ENCODE measurements at regions not wholly inside any gene's neighbourhood (a gene's known extent, or its start where the extent isn't known, plus 50 kb on each side); places are given as distances from the start of the nearest gene placed in this dataset.

- Mint-ChIP-seq H3K9me3 (peaks cover 7 to 10% of the 10 kb centered on the region in 2 experiments), H3K27me3 (ENCODE audit: low read depth) (peaks cover 9% of the 10 kb centered on the region), H3K4me3 (no peak overlapping the region), H3K27ac (no peak overlapping the region), H3K36me3 (ENCODE audit: insufficient read depth in 1 of 3, low read depth in 3 of 3) (peaks cover 0 to 1% (median 0%) of the 10 kb centered on the region in 3 experiments; a peak in 2 of 7 replicates), H3K4me1 (no peaks in the 10 kb centered on the region; a peak in 1 of 4 replicates)
- H2BK20ac ChIP-seq (ENCODE audit: low read depth, low read length, poor library complexity, severe bottlenecking) = no peak overlapping the region
- H3K4me1 ChIP-seq (ENCODE audit: insufficient read depth, low read length) = no peaks in the 10 kb centered on the region
- no peak overlapping the region for H3T11ph ChIP-seq (ENCODE audit: low read length)
- H3K56ac ChIP-seq (ENCODE audit: insufficient read length, low read depth, low read length) = no peak overlapping the region
- peak; percentile 12 for DNase-seq
- no peak overlapping the region for H3K18ac ChIP-seq (ENCODE audit: insufficient read length, low read depth, low read length)
- H3K79me2 ChIP-seq (ENCODE audit: insufficient read depth, low read length) = no peaks in the 10 kb centered on the region
- H3K4me2 ChIP-seq (ENCODE audit: insufficient read depth, insufficient read length, low read length) = no peak overlapping the region
- no peak overlapping the region for H4K5ac ChIP-seq (ENCODE audit: insufficient read length, low read depth, low read length)
- TF ChIP-seq, protein P1, sequence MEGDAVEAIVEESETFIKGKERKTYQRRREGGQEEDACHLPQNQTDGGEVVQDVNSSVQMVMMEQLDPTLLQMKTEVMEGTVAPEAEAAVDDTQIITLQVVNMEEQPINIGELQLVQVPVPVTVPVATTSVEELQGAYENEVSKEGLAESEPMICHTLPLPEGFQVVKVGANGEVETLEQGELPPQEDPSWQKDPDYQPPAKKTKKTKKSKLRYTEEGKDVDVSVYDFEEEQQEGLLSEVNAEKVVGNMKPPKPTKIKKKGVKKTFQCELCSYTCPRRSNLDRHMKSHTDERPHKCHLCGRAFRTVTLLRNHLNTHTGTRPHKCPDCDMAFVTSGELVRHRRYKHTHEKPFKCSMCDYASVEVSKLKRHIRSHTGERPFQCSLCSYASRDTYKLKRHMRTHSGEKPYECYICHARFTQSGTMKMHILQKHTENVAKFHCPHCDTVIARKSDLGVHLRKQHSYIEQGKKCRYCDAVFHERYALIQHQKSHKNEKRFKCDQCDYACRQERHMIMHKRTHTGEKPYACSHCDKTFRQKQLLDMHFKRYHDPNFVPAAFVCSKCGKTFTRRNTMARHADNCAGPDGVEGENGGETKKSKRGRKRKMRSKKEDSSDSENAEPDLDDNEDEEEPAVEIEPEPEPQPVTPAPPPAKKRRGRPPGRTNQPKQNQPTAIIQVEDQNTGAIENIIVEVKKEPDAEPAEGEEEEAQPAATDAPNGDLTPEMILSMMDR (conservative IDR thresholded peaks at IDR 0.05) = no peak
- H2BK5ac ChIP-seq (ENCODE audit: insufficient read length, low read length) = no peak overlapping the region
- H2BK120ac ChIP-seq (ENCODE audit: low read depth, low read length, poor library complexity, severe bottlenecking) = no peak overlapping the region
- no peak overlapping the region for H3K27ac ChIP-seq (ENCODE audit: insufficient read length, low read depth, low read length)
- H3K9ac ChIP-seq (ENCODE audit: extremely low read depth, insufficient read length, low read length) = no peak overlapping the region
- no peaks in the 10 kb centered on the region for H4K20me1 ChIP-seq (ENCODE audit: control insufficient read depth, insufficient read depth, insufficient read length)
- no peak overlapping the region for H2AFZ ChIP-seq (ENCODE audit: low read length)
- H2BK12ac ChIP-seq (ENCODE audit: insufficient read length, low read depth, low read length) = no peak overlapping the region
- no peak overlapping the region for H2AK5ac ChIP-seq (ENCODE audit: insufficient read length, low read length)
- no peak overlapping the region for H2BK15ac ChIP-seq (ENCODE audit: low read depth, low read length)
- H3K23me2 ChIP-seq (ENCODE audit: insufficient read length, low read depth, low read length, poor library complexity, severe bottlenecking) = no peaks in the 10 kb centered on the region
- H3K4ac ChIP-seq (ENCODE audit: low read depth, low read length) = no peak overlapping the region
- H3K9me3 ChIP-seq (ENCODE audit: control insufficient read depth, low read depth, low read length) = no peaks in the 10 kb centered on the region
- H4K8ac ChIP-seq (replicated peaks; ENCODE audit: insufficient read length, low read depth, low read length) = no peak overlapping the region
- H3K14ac ChIP-seq (ENCODE audit: insufficient read depth, low read length) = no peak overlapping the region
- H3K79me1 ChIP-seq (ENCODE audit: insufficient read depth, low read depth, low read length, poor library complexity, severe bottlenecking) = no peaks in the 10 kb centered on the region
- no peaks in the 10 kb centered on the region; the same call in 1 of the 2 replicates for H3K27me3 ChIP-seq (ENCODE audit: insufficient read depth, low read length)
- WGBS (ENCODE audit: extremely low coverage, insufficient read length, low lambda C conversion rate) = no CpG with 5 or more reads among the region's 7 CpGs
- H3K23ac ChIP-seq (ENCODE audit: insufficient read length, low read depth, low read length) = no peak overlapping the region
- H4K91ac ChIP-seq (ENCODE audit: insufficient read length, low read depth, low read length) = no peak overlapping the region
These were observed 361.9 kb downstream of the GLRX3 start for GRCh38 chr10:130498042-130498441.

All from H9 (cell line).